GM23338 (cell line): ENCODE measurements at regions not wholly inside any gene's neighbourhood (a gene's known extent, or its start where the extent isn't known, plus 50 kb on each side); places are given as distances from the start of the nearest gene placed in this dataset.

Experiments
- ATAC-seq: fragments of 200-7000 bp; cut with Tn5 transposase; 3 replicates; pipeline ENCODE4 v1.9.1; 2020
- DNase-seq: peaks from one replicate; pipeline ENCODE4 v3.0.0-alpha.2; 2015; ENCODE audit warnings: low spot score
- H2AFZ ChIP-seq: fragments of 200-600 bp; sonication (generic); 2 replicates; pipeline ENCODE4 v1.8.0; 2016; ENCODE audit warnings: antibody characterized with exemption, mild to moderate bottlenecking, moderate library complexity
- H3F3A ChIP-seq: fragments of 200-600 bp; sonication (generic); replicated peaks from 2 replicates; pipeline ENCODE4 v1.8.0; 2017; ENCODE audit warnings: antibody characterized with exemption, mixed run types, low read depth
- H3K27ac ChIP-seq: fragments of 200-600 bp; sonication (generic); 2 replicates; pipeline ENCODE4 v1.6.1; 2016; ENCODE audit warnings: low read depth
- H3K27me3 ChIP-seq: fragments of 200-600 bp; sonication (generic); 2 replicates; pipeline ENCODE4 v1.8.0; 2016; ENCODE audit warnings: mild to moderate bottlenecking, mixed run types, moderate library complexity; ENCODE audit not compliant: insufficient read depth
- H3K36me3 ChIP-seq: fragments of 200-600 bp; sonication (generic); 2 replicates; pipeline ENCODE4 v1.8.0; 2016; ENCODE audit warnings: mild to moderate bottlenecking; ENCODE audit not compliant: insufficient read depth
- H3K4me1 ChIP-seq: fragments of 200-600 bp; sonication (generic); 2 replicates; pipeline ENCODE4 v1.8.0; 2016; ENCODE audit warnings: mild to moderate bottlenecking, moderate library complexity; ENCODE audit not compliant: insufficient read depth
- H3K4me2 ChIP-seq: fragments of 200-600 bp; sonication (generic); 2 replicates; pipeline ENCODE4 v1.7.1; 2017; ENCODE audit warnings: mixed run types
- H3K4me3 ChIP-seq: fragments of 200-600 bp; sonication (generic); 2 replicates; pipeline ENCODE4 v1.6.1; 2016; ENCODE audit warnings: mixed run types
- H3K79me2 ChIP-seq: fragments of 200-600 bp; sonication (generic); replicated peaks from 2 replicates; pipeline ENCODE4 v1.8.0; 2017; ENCODE audit warnings: mild to moderate bottlenecking; ENCODE audit not compliant: insufficient read depth
- H3K9me2 ChIP-seq: fragments of 200-600 bp; sonication (generic); 2 replicates; pipeline ENCODE4 v1.8.0; 2017; ENCODE audit not compliant: insufficient read depth
- H4K20me1 ChIP-seq: fragments of 200-600 bp; sonication (generic); replicated peaks from 2 replicates; pipeline ENCODE4 v1.8.0; 2017; ENCODE audit warnings: mild to moderate bottlenecking; ENCODE audit not compliant: insufficient read depth
- H3K27ac Mint-ChIP-seq: 2 replicates; pipeline ENCODE4 v1.8.0; 2020; ENCODE audit warnings: inconsistent platforms, mild to moderate bottlenecking, moderate library complexity, mixed read lengths
- H3K27me3 Mint-ChIP-seq: 3 replicates; pipeline ENCODE4 v1.8.0; 2022; ENCODE audit warnings: low read depth, mild to moderate bottlenecking, moderate library complexity, mixed read lengths, inconsistent platforms; ENCODE audit not compliant: insufficient read depth, poor library complexity
- H3K36me3 Mint-ChIP-seq: 3 replicates; pipeline ENCODE4 v1.8.0; 2021; ENCODE audit warnings: low read depth, mild to moderate bottlenecking, inconsistent platforms, moderate library complexity, mixed read lengths
- H3K4me1 Mint-ChIP-seq: 3 replicates; pipeline ENCODE4 v1.8.0; 2020; ENCODE audit warnings: mild to moderate bottlenecking, inconsistent platforms, mixed read lengths
- H3K4me3 Mint-ChIP-seq: 3 replicates; pipeline ENCODE4 v1.8.0; 2021; ENCODE audit warnings: moderate library complexity, mild to moderate bottlenecking, inconsistent platforms, mixed read lengths
- H3K9me3 Mint-ChIP-seq: 3 replicates; pipeline ENCODE4 v1.8.0; 2020; ENCODE audit warnings: moderate library complexity, mild to moderate bottlenecking, inconsistent platforms, mixed read lengths
- CREB1 ChIP-seq: fragments of 250-450 bp; sonication (Bioruptor Pico); IDR thresholded peaks from 2 replicates; pipeline ENCODE4 v1.5.0; 2020; ENCODE audit warnings: low read depth, mild to moderate bottlenecking, moderate library complexity
- CTCF ChIP-seq, 2 experiments: fragments of 200-600 bp in 1 of 2; sonication (generic) in 1 of 2; conservative IDR thresholded peaks; 2 replicates each; pipeline versions ENCODE4 v1.5.1 to v1.6.1; 2016 to 2017; ENCODE audit warnings: antibody characterized with exemption in 2 of 2, low read depth in 2 of 2, mild to moderate bottlenecking in 2 of 2, moderate library complexity in 1 of 2
- ETS1 ChIP-seq: IDR thresholded peaks from 2 replicates; pipeline ENCODE4 v1.6.1; 2016; ENCODE audit warnings: antibody characterized with exemption
- EZH2 ChIP-seq: fragments of 200-600 bp; sonication (generic); IDR thresholded peaks from one replicate; pipeline ENCODE4 v1.8.0; 2017; ENCODE audit warnings: antibody characterized with exemption, mild to moderate bottlenecking, low read depth; ENCODE audit not compliant: unreplicated experiment
- EZH2phosphoT487 ChIP-seq: fragments of 200-600 bp; sonication (generic); IDR thresholded peaks from one replicate; pipeline ENCODE4 v1.8.1; 2018; ENCODE audit warnings: antibody characterized with exemption; ENCODE audit not compliant: unreplicated experiment
- JUNB ChIP-seq: IDR thresholded peaks from one replicate; pipeline ENCODE4 v1.6.1; 2016; ENCODE audit warnings: antibody characterized with exemption; ENCODE audit not compliant: unreplicated experiment
- NANOG ChIP-seq: IDR thresholded peaks from 2 replicates; pipeline ENCODE4 v1.6.1; 2016; ENCODE audit warnings: antibody characterized with exemption, borderline replicate concordance
- POLR2AphosphoS5 ChIP-seq: IDR thresholded peaks from 2 replicates; pipeline ENCODE4 v1.6.1; 2016; ENCODE audit warnings: antibody characterized with exemption, low read depth
- REST ChIP-seq: IDR thresholded peaks from one replicate; pipeline ENCODE4 v1.6.1; 2018; ENCODE audit warnings: antibody characterized with exemption; ENCODE audit not compliant: unreplicated experiment
- STAT1 ChIP-seq: IDR thresholded peaks from one replicate; pipeline ENCODE4 v1.6.1; 2016; ENCODE audit warnings: antibody characterized with exemption; ENCODE audit not compliant: unreplicated experiment
- ZNF114 ChIP-seq: fragments of 250-450 bp; sonication (Bioruptor Pico); IDR thresholded peaks from 2 replicates; pipeline ENCODE4 v1.5.0; 2020; ENCODE audit warnings: mild to moderate bottlenecking, moderate library complexity
- ZNF331 ChIP-seq: fragments of 250-450 bp; sonication (Bioruptor Pico); IDR thresholded peaks from 2 replicates; pipeline ENCODE4 v1.5.0; 2020; ENCODE audit warnings: low read depth, mild to moderate bottlenecking, moderate library complexity
- ZNF462 ChIP-seq: fragments of 250-450 bp; sonication (Bioruptor Pico); IDR thresholded peaks from 2 replicates; pipeline ENCODE4 v1.5.0; 2020; ENCODE audit warnings: mild to moderate bottlenecking, moderate library complexity

GRCh38 chr12:83622205-83622604 lies 935.5 kb downstream of the TMTC2 start:
- Histone ChIP-seq H4K20me1 (no peaks in the 10 kb centered on the region), H3K4me2 (no peak overlapping the region), H3K4me3 (no peak overlapping the region), H3K36me3 (no peaks in the 10 kb centered on the region), H3K27me3 (no peaks in the 10 kb centered on the region), H3K4me1 (no peaks in the 10 kb centered on the region), H3K27ac (no peak overlapping the region), H3F3A (no peaks in the 10 kb centered on the region), H2AFZ (no peak overlapping the region; the same call in 1 of the 2 replicates), H3K9me2 (no peaks in the 10 kb centered on the region), H3K79me2 (no peaks in the 10 kb centered on the region)
- Mint-ChIP-seq H3K4me1 (no peaks in the 10 kb centered on the region; the same call in 2 of the 3 replicates), H3K27me3 (no peaks in the 10 kb centered on the region), H3K36me3 (no peaks in the 10 kb centered on the region), H3K27ac (no peak overlapping the region), H3K4me3 (no peak overlapping the region), H3K9me3 (no peaks in the 10 kb centered on the region)
- DNase-seq (no peak), ATAC-seq (no peak)
- TF ChIP-seq CREB1 (no peak), REST (no peak), EZH2phosphoT487 (no peak), JUNB (no peak), ETS1 (no peak), ZNF114 (no peak), NANOG (no peak), EZH2 (no peak), ZNF462 (CRISPR knock-in tag) (no peak), POLR2AphosphoS5 (no peak), ZNF331 (CRISPR knock-in tag) (no peak), STAT1 (no peak), CTCF (conservative IDR thresholded peaks at IDR 0.05; ENCODE audit: low read depth in 2 of 2) (no peak)
